GM23338 (cell line): ENCODE measurements at regions not wholly inside any gene's neighbourhood (a gene's known extent, or its start where the extent isn't known, plus 50 kb on each side); places are given as distances from the start of the nearest gene placed in this dataset.
A peak's percentile ranks its signal among the peaks of the same experiment; 100 is the strongest.

Experiments used
- ATAC-seq: fragments of 200-7000 bp; cut with Tn5 transposase; 3 replicates; pipeline ENCODE4 v1.9.1; 2020
- DNase-seq: peaks from one replicate; pipeline ENCODE4 v3.0.0-alpha.2; 2015; ENCODE audit warnings: low spot score
- H2AFZ ChIP-seq: fragments of 200-600 bp; sonication (generic); 2 replicates; pipeline ENCODE4 v1.8.0; 2016; ENCODE audit warnings: antibody characterized with exemption, mild to moderate bottlenecking, moderate library complexity
- H3F3A ChIP-seq: fragments of 200-600 bp; sonication (generic); replicated peaks from 2 replicates; pipeline ENCODE4 v1.8.0; 2017; ENCODE audit warnings: antibody characterized with exemption, mixed run types, low read depth
- H3K27ac ChIP-seq: fragments of 200-600 bp; sonication (generic); 2 replicates; pipeline ENCODE4 v1.6.1; 2016; ENCODE audit warnings: low read depth
- H3K27me3 ChIP-seq: fragments of 200-600 bp; sonication (generic); 2 replicates; pipeline ENCODE4 v1.8.0; 2016; ENCODE audit warnings: mild to moderate bottlenecking, mixed run types, moderate library complexity; ENCODE audit not compliant: insufficient read depth
- H3K36me3 ChIP-seq: fragments of 200-600 bp; sonication (generic); 2 replicates; pipeline ENCODE4 v1.8.0; 2016; ENCODE audit warnings: mild to moderate bottlenecking; ENCODE audit not compliant: insufficient read depth
- H3K4me1 ChIP-seq: fragments of 200-600 bp; sonication (generic); 2 replicates; pipeline ENCODE4 v1.8.0; 2016; ENCODE audit warnings: mild to moderate bottlenecking, moderate library complexity; ENCODE audit not compliant: insufficient read depth
- H3K4me2 ChIP-seq: fragments of 200-600 bp; sonication (generic); 2 replicates; pipeline ENCODE4 v1.7.1; 2017; ENCODE audit warnings: mixed run types
- H3K4me3 ChIP-seq: fragments of 200-600 bp; sonication (generic); 2 replicates; pipeline ENCODE4 v1.6.1; 2016; ENCODE audit warnings: mixed run types
- H3K79me2 ChIP-seq: fragments of 200-600 bp; sonication (generic); replicated peaks from 2 replicates; pipeline ENCODE4 v1.8.0; 2017; ENCODE audit warnings: mild to moderate bottlenecking; ENCODE audit not compliant: insufficient read depth
- H3K9me2 ChIP-seq: fragments of 200-600 bp; sonication (generic); 2 replicates; pipeline ENCODE4 v1.8.0; 2017; ENCODE audit not compliant: insufficient read depth
- H4K20me1 ChIP-seq: fragments of 200-600 bp; sonication (generic); replicated peaks from 2 replicates; pipeline ENCODE4 v1.8.0; 2017; ENCODE audit warnings: mild to moderate bottlenecking; ENCODE audit not compliant: insufficient read depth
- H3K27ac Mint-ChIP-seq: 2 replicates; pipeline ENCODE4 v1.8.0; 2020; ENCODE audit warnings: inconsistent platforms, mild to moderate bottlenecking, moderate library complexity, mixed read lengths
- H3K27me3 Mint-ChIP-seq: 3 replicates; pipeline ENCODE4 v1.8.0; 2022; ENCODE audit warnings: low read depth, mild to moderate bottlenecking, moderate library complexity, mixed read lengths, inconsistent platforms; ENCODE audit not compliant: insufficient read depth, poor library complexity
- H3K36me3 Mint-ChIP-seq: 3 replicates; pipeline ENCODE4 v1.8.0; 2021; ENCODE audit warnings: low read depth, mild to moderate bottlenecking, inconsistent platforms, moderate library complexity, mixed read lengths
- H3K4me1 Mint-ChIP-seq: 3 replicates; pipeline ENCODE4 v1.8.0; 2020; ENCODE audit warnings: mild to moderate bottlenecking, inconsistent platforms, mixed read lengths
- H3K4me3 Mint-ChIP-seq: 3 replicates; pipeline ENCODE4 v1.8.0; 2021; ENCODE audit warnings: moderate library complexity, mild to moderate bottlenecking, inconsistent platforms, mixed read lengths
- H3K9me3 Mint-ChIP-seq: 3 replicates; pipeline ENCODE4 v1.8.0; 2020; ENCODE audit warnings: moderate library complexity, mild to moderate bottlenecking, inconsistent platforms, mixed read lengths
- CREB1 ChIP-seq: fragments of 250-450 bp; sonication (Bioruptor Pico); IDR thresholded peaks from 2 replicates; pipeline ENCODE4 v1.5.0; 2020; ENCODE audit warnings: low read depth, mild to moderate bottlenecking, moderate library complexity
- EZH2 ChIP-seq: fragments of 200-600 bp; sonication (generic); IDR thresholded peaks from one replicate; pipeline ENCODE4 v1.8.0; 2017; ENCODE audit warnings: antibody characterized with exemption, mild to moderate bottlenecking, low read depth; ENCODE audit not compliant: unreplicated experiment
- EZH2phosphoT487 ChIP-seq: fragments of 200-600 bp; sonication (generic); IDR thresholded peaks from one replicate; pipeline ENCODE4 v1.8.1; 2018; ENCODE audit warnings: antibody characterized with exemption; ENCODE audit not compliant: unreplicated experiment
- JUNB ChIP-seq: IDR thresholded peaks from one replicate; pipeline ENCODE4 v1.6.1; 2016; ENCODE audit warnings: antibody characterized with exemption; ENCODE audit not compliant: unreplicated experiment
- NANOG ChIP-seq: IDR thresholded peaks from 2 replicates; pipeline ENCODE4 v1.6.1; 2016; ENCODE audit warnings: antibody characterized with exemption, borderline replicate concordance
- POLR2AphosphoS5 ChIP-seq: IDR thresholded peaks from 2 replicates; pipeline ENCODE4 v1.6.1; 2016; ENCODE audit warnings: antibody characterized with exemption, low read depth
- STAT1 ChIP-seq: IDR thresholded peaks from one replicate; pipeline ENCODE4 v1.6.1; 2016; ENCODE audit warnings: antibody characterized with exemption; ENCODE audit not compliant: unreplicated experiment
- ZNF114 ChIP-seq: fragments of 250-450 bp; sonication (Bioruptor Pico); IDR thresholded peaks from 2 replicates; pipeline ENCODE4 v1.5.0; 2020; ENCODE audit warnings: mild to moderate bottlenecking, moderate library complexity
- ZNF331 ChIP-seq: fragments of 250-450 bp; sonication (Bioruptor Pico); IDR thresholded peaks from 2 replicates; pipeline ENCODE4 v1.5.0; 2020; ENCODE audit warnings: low read depth, mild to moderate bottlenecking, moderate library complexity
- TF ChIP-seq, protein P1 (sequence below), 2 experiments: fragments of 200-600 bp in 1 of 2; sonication (generic) in 1 of 2; conservative IDR thresholded peaks; 2 replicates each; pipeline versions ENCODE4 v1.5.1 to v1.6.1; 2016 to 2017; ENCODE audit warnings: antibody characterized with exemption in 2 of 2, low read depth in 2 of 2, mild to moderate bottlenecking in 2 of 2, moderate library complexity in 1 of 2
- TF ChIP-seq, protein P2 (sequence below): IDR thresholded peaks from one replicate; pipeline ENCODE4 v1.6.1; 2018; ENCODE audit warnings: antibody characterized with exemption; ENCODE audit not compliant: unreplicated experiment

DNA sequence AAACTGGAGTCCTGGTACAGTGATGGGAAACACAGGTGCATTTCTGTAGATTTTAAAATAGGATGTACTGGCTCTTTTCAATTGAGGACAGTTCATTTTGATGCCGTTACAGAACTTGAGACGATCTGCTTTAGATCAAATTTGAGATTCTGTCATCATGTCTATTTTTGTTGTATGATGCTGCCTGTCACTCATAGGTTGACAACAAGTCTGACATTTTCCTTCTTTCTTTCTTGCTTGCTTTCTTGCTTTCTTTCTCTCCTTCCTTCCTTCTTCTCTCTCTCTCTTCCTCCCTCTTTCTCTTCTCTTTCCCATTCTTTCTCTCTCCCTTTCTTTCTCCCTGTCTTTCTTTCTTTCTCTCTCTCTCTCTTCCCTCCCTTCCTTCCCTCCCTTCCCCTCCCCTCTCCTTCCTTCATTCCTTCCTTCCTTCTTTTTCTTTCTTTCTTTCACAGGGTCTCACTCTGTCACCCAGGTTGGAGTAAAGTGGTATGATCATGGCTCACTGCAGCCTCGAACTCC is 152.6 kb upstream of the SGK1 start:
- Mint-ChIP-seq H3K4me3 (no peak overlapping the region), H3K9me3 (no peaks in the 10 kb centered on the region), H3K4me1 (peaks cover 3% of the 10 kb centered on the region; the same call in 1 of the 3 replicates), H3K27me3 (peaks cover 2% of the 10 kb centered on the region), H3K27ac (no peak overlapping the region), H3K36me3 (no peaks in the 10 kb centered on the region)
- H3K4me2 ChIP-seq: no peak overlapping the region
- H3K27ac ChIP-seq: no peak overlapping the region
- 0 out of 2 replicates have a peak overlapping the region, but pooled peaks have one; percentile 11 for H2AFZ ChIP-seq
- no peaks in the 10 kb centered on the region for H4K20me1 ChIP-seq
- no peaks in the 10 kb centered on the region for H3F3A ChIP-seq
- H3K79me2 ChIP-seq: no peaks in the 10 kb centered on the region
- H3K4me1 ChIP-seq: no peaks in the 10 kb centered on the region
- H3K27me3 ChIP-seq: no peaks in the 10 kb centered on the region
- DNase-seq (no peak), ATAC-seq (no peak)
- H3K4me3 ChIP-seq: no peak overlapping the region
- H3K9me2 ChIP-seq: no peaks in the 10 kb centered on the region
- no peaks in the 10 kb centered on the region for H3K36me3 ChIP-seq
- TF ChIP-seq ZNF331 (no peak), EZH2 (no peak), JUNB (no peak), POLR2AphosphoS5 (no peak), NANOG (no peak)
- TF ChIP-seq, protein P1, sequence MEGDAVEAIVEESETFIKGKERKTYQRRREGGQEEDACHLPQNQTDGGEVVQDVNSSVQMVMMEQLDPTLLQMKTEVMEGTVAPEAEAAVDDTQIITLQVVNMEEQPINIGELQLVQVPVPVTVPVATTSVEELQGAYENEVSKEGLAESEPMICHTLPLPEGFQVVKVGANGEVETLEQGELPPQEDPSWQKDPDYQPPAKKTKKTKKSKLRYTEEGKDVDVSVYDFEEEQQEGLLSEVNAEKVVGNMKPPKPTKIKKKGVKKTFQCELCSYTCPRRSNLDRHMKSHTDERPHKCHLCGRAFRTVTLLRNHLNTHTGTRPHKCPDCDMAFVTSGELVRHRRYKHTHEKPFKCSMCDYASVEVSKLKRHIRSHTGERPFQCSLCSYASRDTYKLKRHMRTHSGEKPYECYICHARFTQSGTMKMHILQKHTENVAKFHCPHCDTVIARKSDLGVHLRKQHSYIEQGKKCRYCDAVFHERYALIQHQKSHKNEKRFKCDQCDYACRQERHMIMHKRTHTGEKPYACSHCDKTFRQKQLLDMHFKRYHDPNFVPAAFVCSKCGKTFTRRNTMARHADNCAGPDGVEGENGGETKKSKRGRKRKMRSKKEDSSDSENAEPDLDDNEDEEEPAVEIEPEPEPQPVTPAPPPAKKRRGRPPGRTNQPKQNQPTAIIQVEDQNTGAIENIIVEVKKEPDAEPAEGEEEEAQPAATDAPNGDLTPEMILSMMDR (conservative IDR thresholded peaks at IDR 0.05; ENCODE audit: low read depth in 2 of 2): no peak

DNA sequence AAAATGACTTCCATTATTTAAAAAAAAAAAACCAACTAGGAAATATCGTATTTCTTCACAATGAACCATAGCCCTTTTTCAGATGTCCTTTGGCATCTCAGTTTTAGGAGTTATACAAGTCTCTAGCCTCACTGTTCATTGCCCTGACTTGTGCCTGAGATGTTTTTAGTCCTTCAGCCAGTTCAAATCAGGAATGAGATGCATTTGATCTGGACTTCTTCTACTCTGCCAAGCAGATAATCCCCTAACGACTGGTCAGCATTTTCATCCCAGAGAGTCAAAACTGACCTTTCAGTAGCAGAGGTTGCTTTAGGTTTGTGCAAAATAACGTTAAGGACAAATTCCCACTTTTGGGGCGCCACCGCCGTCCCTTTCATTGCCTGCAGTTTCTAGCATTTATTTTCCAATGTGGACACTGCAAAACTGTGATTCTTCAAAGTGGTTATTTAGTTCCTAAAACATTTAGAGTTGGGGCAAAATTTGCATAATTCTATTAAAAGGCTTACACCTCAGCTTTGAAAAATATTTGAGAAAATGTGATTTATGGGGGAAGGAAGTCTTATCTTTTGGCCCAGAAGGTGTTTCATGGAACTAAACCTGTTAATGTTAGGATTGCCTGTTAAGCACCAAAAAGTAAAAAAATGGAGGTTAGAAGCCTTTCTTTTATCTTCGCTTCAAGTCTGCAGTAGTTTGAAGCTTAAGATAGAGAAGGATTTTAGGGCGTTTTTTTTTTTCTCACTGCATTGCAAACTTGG is 152.0 kb upstream of the SGK1 start:
- H3K36me3 ChIP-seq: no peaks in the 10 kb centered on the region
- H3K9me2 ChIP-seq: no peaks in the 10 kb centered on the region
- no peak overlapping the region for H3K4me3 Mint-ChIP-seq
- H3K4me2 ChIP-seq: no peak overlapping the region
- H3K27ac Mint-ChIP-seq: no peak overlapping the region
- H3K9me3 Mint-ChIP-seq: no peaks in the 10 kb centered on the region
- TF ChIP-seq EZH2: no peak
- no peak for TF ChIP-seq EZH2phosphoT487
- TF ChIP-seq, protein P2, sequence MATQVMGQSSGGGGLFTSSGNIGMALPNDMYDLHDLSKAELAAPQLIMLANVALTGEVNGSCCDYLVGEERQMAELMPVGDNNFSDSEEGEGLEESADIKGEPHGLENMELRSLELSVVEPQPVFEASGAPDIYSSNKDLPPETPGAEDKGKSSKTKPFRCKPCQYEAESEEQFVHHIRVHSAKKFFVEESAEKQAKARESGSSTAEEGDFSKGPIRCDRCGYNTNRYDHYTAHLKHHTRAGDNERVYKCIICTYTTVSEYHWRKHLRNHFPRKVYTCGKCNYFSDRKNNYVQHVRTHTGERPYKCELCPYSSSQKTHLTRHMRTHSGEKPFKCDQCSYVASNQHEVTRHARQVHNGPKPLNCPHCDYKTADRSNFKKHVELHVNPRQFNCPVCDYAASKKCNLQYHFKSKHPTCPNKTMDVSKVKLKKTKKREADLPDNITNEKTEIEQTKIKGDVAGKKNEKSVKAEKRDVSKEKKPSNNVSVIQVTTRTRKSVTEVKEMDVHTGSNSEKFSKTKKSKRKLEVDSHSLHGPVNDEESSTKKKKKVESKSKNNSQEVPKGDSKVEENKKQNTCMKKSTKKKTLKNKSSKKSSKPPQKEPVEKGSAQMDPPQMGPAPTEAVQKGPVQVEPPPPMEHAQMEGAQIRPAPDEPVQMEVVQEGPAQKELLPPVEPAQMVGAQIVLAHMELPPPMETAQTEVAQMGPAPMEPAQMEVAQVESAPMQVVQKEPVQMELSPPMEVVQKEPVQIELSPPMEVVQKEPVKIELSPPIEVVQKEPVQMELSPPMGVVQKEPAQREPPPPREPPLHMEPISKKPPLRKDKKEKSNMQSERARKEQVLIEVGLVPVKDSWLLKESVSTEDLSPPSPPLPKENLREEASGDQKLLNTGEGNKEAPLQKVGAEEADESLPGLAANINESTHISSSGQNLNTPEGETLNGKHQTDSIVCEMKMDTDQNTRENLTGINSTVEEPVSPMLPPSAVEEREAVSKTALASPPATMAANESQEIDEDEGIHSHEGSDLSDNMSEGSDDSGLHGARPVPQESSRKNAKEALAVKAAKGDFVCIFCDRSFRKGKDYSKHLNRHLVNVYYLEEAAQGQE: no peak
- TF ChIP-seq, protein P1 (conservative IDR thresholded peaks at IDR 0.05; ENCODE audit: low read depth in 2 of 2): no peak
- no peak for TF ChIP-seq POLR2AphosphoS5
- TF ChIP-seq STAT1: no peak
- no peak for TF ChIP-seq ZNF114 (CRISPR knock-in tag)
- no peak for TF ChIP-seq CREB1
- TF ChIP-seq NANOG: no peak
- peak overlapping the region; percentile 87 for H2AFZ ChIP-seq
- no peaks in the 10 kb centered on the region for H4K20me1 ChIP-seq
- H3K27me3 Mint-ChIP-seq: peaks cover 2% of the 10 kb centered on the region
- ATAC-seq (no peak), DNase-seq (no peak)
- H3K4me3 ChIP-seq: no peak overlapping the region
- no peaks in the 10 kb centered on the region for H3F3A ChIP-seq
- H3K4me1 ChIP-seq: no peaks in the 10 kb centered on the region
- H3K27ac ChIP-seq: no peak overlapping the region
- no peaks in the 10 kb centered on the region for H3K27me3 ChIP-seq
- H3K79me2 ChIP-seq: no peaks in the 10 kb centered on the region
- H3K36me3 Mint-ChIP-seq: no peaks in the 10 kb centered on the region
- peaks cover 3% of the 10 kb centered on the region; the same call in 1 of the 3 replicates for H3K4me1 Mint-ChIP-seq
